GM19043 (cell line): ENCODE measurements at regions not wholly inside any gene's neighbourhood (a gene's known extent, or its start where the extent isn't known, plus 50 kb on each side); places are given as distances from the start of the nearest gene placed in this dataset.

Source experiments
- ATAC-seq: cut with Tn5 transposase; IDR thresholded peaks from one replicate; pipeline ENCODE4 v1.9.1; 2021; ENCODE audit warnings: low read depth; ENCODE audit not compliant: unreplicated experiment

GRCh38 chr5:110063640-110064602 lies 374.2 kb downstream of the MAN2A1 start:
- ATAC-seq = no peak

DNA sequence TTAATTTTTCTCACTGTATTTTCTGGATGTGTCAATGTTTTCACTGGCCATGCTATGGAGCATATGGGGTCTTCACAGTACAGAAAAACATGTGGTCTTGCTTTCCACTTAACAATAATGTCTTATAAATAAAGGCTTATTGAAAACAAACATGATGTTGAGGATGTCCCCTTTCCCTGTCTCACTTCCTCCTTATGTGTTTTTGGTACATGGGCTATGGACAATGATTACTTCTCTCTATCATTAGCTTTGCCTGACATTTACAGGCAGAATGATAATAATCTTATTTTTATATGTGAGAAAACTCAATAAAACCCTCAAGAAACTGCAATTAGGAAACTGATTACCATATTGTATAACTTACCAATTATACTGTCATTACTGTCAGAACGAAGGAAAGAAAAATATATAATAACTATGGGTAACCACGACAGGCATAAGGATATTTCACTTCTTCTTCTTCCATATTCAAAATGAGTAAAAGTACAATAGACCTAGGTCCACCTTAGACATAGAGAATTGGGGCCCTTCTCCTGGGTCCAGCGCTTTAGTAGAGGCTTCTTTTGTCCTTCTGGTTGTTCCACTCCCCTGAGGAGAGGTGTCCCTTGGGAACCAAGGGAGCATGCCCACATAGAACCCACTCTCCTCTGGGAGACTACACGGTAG lies 375.0 kb downstream of the MAN2A1 start:
- ATAC-seq = no peak

DNA sequence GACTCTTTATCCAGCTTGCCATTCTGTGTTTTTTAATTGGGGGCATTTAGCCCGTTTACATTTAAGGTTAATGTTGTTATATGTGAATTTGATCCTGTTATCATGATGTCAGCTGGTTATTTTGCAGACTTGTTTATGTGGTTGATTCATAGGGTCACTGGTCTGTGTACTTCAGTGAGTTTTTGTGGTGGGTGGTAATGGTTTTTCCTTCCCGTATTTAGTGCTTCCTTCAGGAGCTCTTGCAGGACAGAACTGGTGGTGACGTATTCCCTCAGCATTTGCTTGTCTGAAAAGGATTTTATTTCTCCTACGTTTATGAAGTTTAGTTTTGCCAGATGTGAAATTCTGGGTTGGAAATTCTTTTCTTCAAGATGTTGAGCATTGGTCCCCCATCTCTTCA lies 381.1 kb downstream of the MAN2A1 start:
- no peak for ATAC-seq

GRCh38 chr5:110072651-110073050 lies 382.9 kb downstream of the MAN2A1 start:
- no peak for ATAC-seq

DNA sequence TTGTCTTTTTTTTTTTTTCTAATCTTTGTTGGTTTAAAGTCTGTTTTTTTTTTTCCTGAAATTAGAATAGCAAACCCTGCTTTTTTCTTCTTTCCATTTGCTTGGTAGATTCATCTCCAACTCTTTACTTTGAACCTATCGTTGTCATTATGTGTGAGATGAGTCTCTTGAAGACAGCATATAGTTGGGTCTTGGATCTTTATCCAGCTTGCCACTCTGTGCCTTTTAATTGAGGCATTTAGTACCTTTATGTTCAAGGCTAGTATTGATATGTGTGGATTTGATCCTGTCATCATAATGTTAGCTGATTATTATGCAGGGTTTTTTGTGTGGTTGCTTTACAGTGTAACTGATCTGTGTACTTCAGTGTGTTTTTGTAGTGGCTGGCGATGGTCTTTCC lies 383.8 kb downstream of the MAN2A1 start:
- ATAC-seq = no peak

DNA sequence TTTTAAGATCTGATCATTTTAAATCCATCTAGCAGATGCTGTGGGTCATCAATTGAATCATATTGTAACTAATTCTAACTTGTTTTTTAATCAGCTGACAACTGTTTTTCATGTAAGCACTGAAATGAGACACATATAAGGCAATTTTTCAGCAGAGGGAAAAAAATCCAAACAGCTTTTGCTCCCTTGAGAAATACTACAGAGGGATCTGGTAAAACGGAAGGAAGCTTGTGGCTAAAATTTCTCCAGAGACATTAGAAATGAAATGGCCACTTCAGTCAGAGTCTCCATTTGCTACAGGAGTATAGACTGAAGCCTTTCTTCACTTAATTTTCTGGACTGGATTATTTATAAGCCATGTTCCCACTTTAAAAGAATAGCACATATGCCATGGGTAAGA lies 385.9 kb downstream of the MAN2A1 start:
- ATAC-seq = no peak

GRCh38 chr5:110077147-110077546 lies 387.4 kb downstream of the MAN2A1 start:
- no peak for ATAC-seq

- ATAC-seq = no peak
These were observed 392.5 kb downstream of the MAN2A1 start for GRCh38 chr5:110082194-110082593.

DNA sequence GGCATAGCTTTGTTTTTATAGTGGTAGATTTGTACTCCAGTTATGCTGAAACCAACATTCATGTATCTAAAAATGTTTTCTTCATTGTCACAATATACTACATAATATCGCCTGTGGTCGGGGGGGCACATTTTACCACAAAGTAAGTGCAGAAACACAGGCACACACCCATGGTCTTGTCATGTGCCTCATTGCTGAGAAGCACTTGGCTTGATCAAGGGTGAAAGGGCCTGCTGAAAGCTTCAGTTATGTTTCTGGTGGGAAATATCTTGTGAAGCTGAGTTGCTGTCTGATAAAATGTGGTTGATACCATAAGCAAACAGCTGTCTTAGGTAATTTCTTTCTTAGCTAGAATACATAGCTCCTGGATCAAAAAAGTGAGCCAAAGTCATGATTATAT lies 393.1 kb downstream of the MAN2A1 start:
- ATAC-seq = no peak

DNA sequence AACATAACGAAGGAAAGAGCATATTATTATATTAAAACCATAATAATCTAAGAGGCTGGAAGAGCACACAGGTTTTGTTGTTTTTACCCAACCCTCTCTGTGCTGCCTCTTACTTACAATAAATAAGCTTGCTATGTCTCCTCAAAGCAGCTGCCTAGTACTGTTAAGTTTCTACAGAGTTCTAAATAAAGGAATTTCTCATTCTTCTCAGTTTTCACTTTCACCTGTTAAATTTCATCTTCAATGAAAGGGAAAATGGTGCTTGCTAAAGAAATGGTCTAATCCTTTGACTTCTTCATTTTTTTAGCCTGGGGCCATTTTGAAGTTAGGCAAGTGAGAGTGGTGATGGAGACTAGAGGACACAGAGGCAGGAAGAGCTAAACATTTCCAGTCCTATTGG lies 396.1 kb downstream of the MAN2A1 start:
- no peak for ATAC-seq

GRCh38 chr5:110086658-110087388 lies 397.1 kb downstream of the MAN2A1 start:
- ATAC-seq = no peak

DNA sequence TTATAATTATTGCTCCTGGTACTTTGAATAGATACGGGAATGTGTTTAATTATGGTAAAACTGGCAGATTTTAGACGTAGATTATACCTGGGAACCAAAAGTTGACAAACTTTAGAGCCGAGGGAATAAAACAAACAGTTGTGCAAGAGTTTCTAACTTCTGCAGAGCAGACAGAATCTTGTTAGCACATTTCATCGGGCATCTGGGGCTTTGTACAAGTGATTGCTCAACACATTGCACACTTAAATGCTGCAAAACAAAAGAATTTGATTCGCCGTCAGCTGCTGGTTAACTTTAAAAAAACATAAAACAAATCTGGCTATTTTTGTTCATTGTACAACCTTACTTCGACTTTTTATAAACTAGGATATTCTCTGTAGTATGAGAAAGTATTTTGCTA lies 398.1 kb downstream of the MAN2A1 start:
- ATAC-seq = no peak

DNA sequence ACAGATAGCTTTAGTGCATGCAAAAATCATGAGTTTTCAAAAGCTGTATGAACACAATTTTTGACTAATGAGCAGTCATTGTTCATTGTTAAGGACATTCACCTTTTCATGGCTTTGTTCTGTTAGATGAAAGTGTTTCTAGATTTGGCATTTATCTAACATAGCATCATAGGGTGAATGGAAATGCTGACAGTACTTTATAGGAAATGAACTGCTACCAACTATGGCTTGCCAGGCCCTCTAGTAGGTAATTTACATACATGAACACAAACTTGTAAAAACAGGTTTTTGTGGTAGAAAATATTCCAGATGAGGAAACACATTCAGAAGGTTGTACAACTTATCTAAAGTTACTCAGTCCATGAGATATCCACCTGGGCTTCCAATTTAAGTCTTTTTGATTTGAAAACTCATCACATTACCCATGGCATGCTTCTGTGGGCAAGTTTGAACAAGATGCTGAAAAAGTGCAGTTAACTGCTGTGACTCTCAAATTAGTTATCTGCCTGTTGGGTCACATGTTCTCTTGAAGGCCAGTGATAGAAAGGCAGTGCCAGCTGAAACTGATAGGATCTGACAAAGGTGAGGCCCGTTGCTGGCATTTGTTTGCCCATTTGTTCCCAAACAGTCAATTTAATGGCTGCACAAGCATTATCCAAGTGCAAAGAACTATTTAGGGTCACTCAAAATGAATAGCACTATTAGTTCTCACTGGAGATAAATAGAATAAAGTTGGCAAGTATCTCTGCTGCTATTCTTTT lies 399.1 kb downstream of the MAN2A1 start:
- no peak for ATAC-seq

DNA sequence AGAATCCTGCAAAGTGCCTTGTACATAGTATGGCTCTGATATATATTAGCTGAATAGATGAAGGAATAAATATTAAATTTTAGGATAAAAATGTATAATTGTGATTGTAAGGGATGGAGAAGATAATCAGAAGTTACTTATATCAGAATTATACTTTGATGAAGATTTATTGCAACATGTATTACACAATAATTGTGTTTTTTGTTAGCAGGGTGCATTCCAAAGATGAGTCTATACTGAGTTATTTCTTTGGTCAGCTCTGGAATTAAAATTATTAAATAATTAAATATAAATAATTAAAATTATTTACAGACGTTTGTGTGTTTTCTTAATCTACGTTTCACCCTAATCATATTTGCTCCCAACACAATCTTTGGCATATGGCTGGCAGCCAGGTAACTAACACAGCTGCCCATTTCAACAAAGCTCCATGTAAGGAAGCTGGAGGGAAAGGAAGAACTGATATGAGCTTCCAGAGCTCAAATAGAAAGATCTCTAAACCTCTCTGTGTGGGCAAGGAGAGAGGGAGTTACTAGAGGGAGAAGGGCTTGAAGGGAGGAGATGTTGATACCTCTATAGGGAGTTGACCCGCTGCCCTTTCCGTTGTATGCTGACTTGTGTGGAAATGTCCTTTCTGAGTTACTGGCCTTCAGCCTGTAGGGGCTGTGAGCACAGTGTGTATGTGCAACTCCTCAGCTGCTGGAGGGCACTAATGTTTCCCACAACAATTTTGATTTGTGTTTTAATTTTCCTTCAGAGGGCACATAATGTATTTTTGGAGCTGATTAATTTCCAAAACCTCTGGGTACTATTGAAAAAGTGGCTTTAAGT lies 403.4 kb downstream of the MAN2A1 start:
- ATAC-seq = no peak

DNA sequence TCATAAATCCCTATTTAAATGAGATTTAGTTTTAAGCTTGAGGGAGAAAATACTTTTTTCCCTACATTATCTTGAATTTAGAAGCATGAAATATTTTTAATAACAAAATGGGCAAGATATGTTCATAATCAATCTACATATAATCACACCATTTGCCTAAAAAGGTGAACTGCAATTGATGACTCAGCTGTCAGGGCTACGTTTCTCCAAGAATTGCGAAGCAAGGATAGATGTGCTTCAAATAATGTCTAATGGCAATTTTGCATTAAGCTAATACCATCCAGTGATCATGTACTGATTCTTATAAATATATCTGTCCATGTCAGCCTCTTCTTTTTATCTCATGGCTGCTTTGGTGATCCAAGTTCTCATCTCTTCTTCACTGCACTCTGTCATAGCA lies 404.4 kb downstream of the MAN2A1 start:
- ATAC-seq = no peak

DNA sequence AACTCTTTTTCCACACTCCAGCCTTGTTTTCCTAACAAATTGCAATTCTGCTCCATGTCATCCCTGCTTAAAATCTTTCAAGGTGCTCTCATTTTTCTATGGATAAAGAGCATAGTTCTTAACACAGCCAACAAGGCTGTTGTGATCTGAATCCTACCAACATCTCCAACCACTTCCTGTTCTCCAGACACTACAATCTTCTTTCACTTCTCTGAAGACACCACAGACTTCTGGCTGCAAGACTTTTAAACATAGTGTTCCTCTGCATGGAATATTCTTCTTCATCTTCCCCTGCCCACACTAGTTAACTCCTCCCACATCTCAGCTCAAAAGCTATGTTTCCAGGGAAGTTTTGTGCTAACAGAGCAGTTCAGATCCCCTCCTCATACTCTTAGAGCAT lies 404.8 kb downstream of the MAN2A1 start:
- ATAC-seq = no peak

DNA sequence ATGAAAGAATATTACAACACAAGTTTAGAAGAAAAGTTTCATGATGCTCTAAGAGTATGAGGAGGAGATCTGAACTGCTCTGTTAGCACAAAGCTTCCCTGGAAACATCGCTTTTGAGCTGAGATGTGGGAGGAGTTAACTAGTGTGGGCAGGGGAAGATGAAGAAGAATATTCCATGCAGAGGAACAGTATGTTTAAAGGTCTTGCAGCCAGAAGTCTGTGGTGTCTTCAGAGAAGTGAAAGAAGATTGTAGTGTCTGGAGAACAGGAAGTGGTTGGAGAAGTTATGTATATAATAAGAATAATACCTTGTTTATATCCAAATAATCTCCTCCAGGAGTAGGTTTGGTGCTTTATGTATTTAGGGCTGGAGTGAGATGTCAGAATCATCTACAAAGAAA lies 406.7 kb downstream of the MAN2A1 start:
- ATAC-seq = no peak

DNA sequence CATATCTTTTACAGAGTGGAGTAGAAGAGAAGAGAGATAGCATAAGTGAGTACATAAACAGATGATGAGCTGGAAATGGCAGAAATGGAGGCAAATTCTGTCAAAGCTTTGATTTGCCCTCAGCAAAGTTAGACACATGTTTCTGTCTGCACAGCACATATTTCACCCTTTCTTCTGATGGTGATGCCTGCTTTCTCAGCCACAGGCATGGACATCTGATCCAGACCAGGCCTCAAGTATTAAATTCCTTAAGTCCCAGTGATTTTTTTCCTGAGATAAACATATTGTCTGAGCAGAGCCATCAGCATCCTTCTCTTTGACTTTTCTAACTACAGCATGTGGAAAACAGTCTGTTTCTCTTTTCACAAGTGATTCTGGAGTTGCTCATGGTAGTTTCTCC lies 409.8 kb downstream of the MAN2A1 start:
- no peak for ATAC-seq

DNA sequence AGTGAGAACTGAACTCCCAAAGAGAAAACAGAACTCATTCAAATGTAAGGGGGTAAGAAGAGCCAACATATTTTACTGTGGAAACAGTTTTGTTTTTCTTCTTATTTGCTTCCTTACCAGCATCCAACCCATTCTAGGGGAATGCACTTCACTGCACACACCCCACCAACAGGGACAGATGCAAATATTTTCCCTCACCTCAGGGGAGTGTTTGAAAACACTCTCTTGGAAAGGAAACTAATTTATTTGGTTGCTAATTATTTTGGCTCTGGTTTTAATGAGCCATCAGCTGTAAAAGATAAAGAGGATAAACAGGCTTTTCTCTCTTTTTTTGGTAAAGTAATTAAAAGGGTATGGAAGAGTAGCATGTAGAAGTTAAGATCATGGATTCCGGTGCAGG lies 413.4 kb downstream of the MAN2A1 start:
- no peak for ATAC-seq
